ENCODE measurements at regions not wholly inside any gene's neighbourhood (a gene's known extent, or its start where the extent isn't known, plus 50 kb on each side); places are given as distances from the start of the nearest gene placed in this dataset.
A peak's percentile ranks its signal among the peaks of the same experiment; 100 is the strongest.

- H3K27me3 ChIP-seq = no peaks in the 10 kb centered on the region
- peaks cover 0 to 46% (median 0%) of the 10 kb centered on the region in 3 donors for H3K4me1 ChIP-seq
- no peak overlapping the region for H3K4me3 ChIP-seq
- ATAC-seq = no peak
- 68 to 75% methylated on average over 5 to 8 of the region's 9 CpGs for WGBS, 2 donors (ENCODE audit: low coverage in 1 of 2)
- TF ChIP-seq EP300 (IDR thresholded peaks at IDR 0.05) = no peak
- TF ChIP-seq POLR2AphosphoS5 (IDR thresholded peaks at IDR 0.05) = no peak
- no peak for TF ChIP-seq POLR2A (IDR thresholded peaks at IDR 0.05)
- TF ChIP-seq CTCF (IDR thresholded peaks at IDR 0.05) = no peak
- no peaks in the 10 kb centered on the region for H3K9me3 ChIP-seq
- H3K36me3 ChIP-seq = no peaks in the 10 kb centered on the region
- peak overlapping the region in 3 of 4 donors; percentile 37 to 67 (median 46) for H3K27ac ChIP-seq
Measured at GRCh38 chr1:117681093-117681900, 75.4 kb downstream of the TENT5C start.

GRCh38 chr1:117681901-117682250 lies 76.0 kb downstream of the TENT5C start:
- ATAC-seq = no peak
- Histone ChIP-seq H3K36me3 (no peaks in the 10 kb centered on the region), H3K27me3 (no peaks in the 10 kb centered on the region), H3K27ac (peak overlapping the region; percentile 26 to 67 (median 42)), H3K4me1 (peaks cover 0 to 47% (median 0%) of the 10 kb centered on the region in 3 donors), H3K9me3 (no peaks in the 10 kb centered on the region), H3K4me3 (no peak overlapping the region)
- TF ChIP-seq POLR2AphosphoS5 (IDR thresholded peaks at IDR 0.05) (no peak), EP300 (IDR thresholded peaks at IDR 0.05) (no peak), CTCF (IDR thresholded peaks at IDR 0.05) (no peak), POLR2A (IDR thresholded peaks at IDR 0.05) (no peak)
- WGBS, 2 donors (ENCODE audit: low coverage in 1 of 2) = 69 to 92% methylated on average over 2 to 3 of the region's 3 CpGs

- H3K4me1 ChIP-seq = peaks cover 0 to 49% (median 0%) of the 10 kb centered on the region in 3 donors
- ATAC-seq = peak; percentile 70
- no peak overlapping the region for H3K4me3 ChIP-seq
- TF ChIP-seq EP300 (IDR thresholded peaks at IDR 0.05) (no peak), POLR2AphosphoS5 (IDR thresholded peaks at IDR 0.05) (peak; percentile 27), CTCF (IDR thresholded peaks at IDR 0.05) (no peak), POLR2A (IDR thresholded peaks at IDR 0.05) (no peak)
- H3K27me3 ChIP-seq = no peaks in the 10 kb centered on the region
- H3K9me3 ChIP-seq = no peaks in the 10 kb centered on the region
- peak overlapping the region in 3 of 4 donors; percentile 37 to 67 (median 46) for H3K27ac ChIP-seq
- no peaks in the 10 kb centered on the region for H3K36me3 ChIP-seq
- 40 to 43% methylated on average over 2 to 3 of the region's 4 CpGs for WGBS, 2 donors (ENCODE audit: low coverage in 1 of 2)
Measured at GRCh38 chr1:117682372-117682771, 76.5 kb downstream of the TENT5C start.

- WGBS, 2 donors (ENCODE audit: low coverage in 1 of 2) = 82 to 90% methylated on average over 2 to 6 of the region's 6 CpGs
- H3K4me3 ChIP-seq = no peak overlapping the region
- peaks cover 0 to 41% (median 0%) of the 10 kb centered on the region in 3 donors for H3K4me1 ChIP-seq
- ATAC-seq = no peak
- no peaks in the 10 kb centered on the region for H3K36me3 ChIP-seq
- no peaks in the 10 kb centered on the region for H3K9me3 ChIP-seq
- TF ChIP-seq POLR2AphosphoS5 (IDR thresholded peaks at IDR 0.05) (no peak), POLR2A (IDR thresholded peaks at IDR 0.05) (no peak), CTCF (IDR thresholded peaks at IDR 0.05) (no peak), EP300 (IDR thresholded peaks at IDR 0.05) (no peak)
- H3K27me3 ChIP-seq = no peaks in the 10 kb centered on the region
- no peak overlapping the region for H3K27ac ChIP-seq
Measured at GRCh38 chr1:117683571-117684285, 77.9 kb downstream of the TENT5C start.

Data from gastroesophageal sphincter (tissue), 4 donors.